HL-60 (cell line): ENCODE measurements at regions not wholly inside any gene's neighbourhood (a gene's known extent, or its start where the extent isn't known, plus 50 kb on each side); places are given as distances from the start of the nearest gene placed in this dataset.

Experiments used
- DNase-seq, 2 experiments: peaks; one replicate each; pipeline ENCODE4 v3.0.0-alpha.2; 2010 to 2020; ENCODE audit warnings: low read depth in 1 of 2, low spot score in 1 of 2
- H3K27ac ChIP-seq: fragments of 250-450 bp; sonication (Bioruptor Pico); replicated peaks from 2 replicates; pipeline ENCODE4 v1.5.1; 2020; ENCODE audit warnings: mild to moderate bottlenecking, moderate library complexity
- H3K27me3 ChIP-seq: fragments of 250-450 bp; sonication (Bioruptor Pico); 2 replicates; pipeline ENCODE4 v1.5.1; 2021; ENCODE audit warnings: mild to moderate bottlenecking, moderate library complexity; ENCODE audit not compliant: insufficient read depth, poor library complexity, severe bottlenecking
- H3K4me3 ChIP-seq: replicated peaks from 2 replicates; pipeline ENCODE4 v1.5.1; 2011; ENCODE audit warnings: mild to moderate bottlenecking, control low read depth, low read length; ENCODE audit not compliant: insufficient read depth
- CTCF ChIP-seq: IDR thresholded peaks from one replicate; pipeline ENCODE4 v1.5.1; 2011; ENCODE audit warnings: low read length, control low read depth, inconsistent platforms; ENCODE audit not compliant: insufficient read depth
- GABPA ChIP-seq: IDR thresholded peaks from 2 replicates; pipeline ENCODE4 v1.6.1; 2012; ENCODE audit warnings: low read depth
- POLR2AphosphoS5 ChIP-seq: IDR thresholded peaks from 2 replicates; pipeline ENCODE4 v1.6.1; 2012; ENCODE audit warnings: low read depth
- REST ChIP-seq: IDR thresholded peaks from 2 replicates; pipeline ENCODE4 v1.6.1; 2012; ENCODE audit warnings: low read depth; ENCODE audit not compliant: insufficient replicate concordance
- SPI1 ChIP-seq: IDR thresholded peaks from 2 replicates; pipeline ENCODE4 v1.6.1; 2012; ENCODE audit warnings: low read depth, mild to moderate bottlenecking, borderline replicate concordance

GRCh38 chr2:22822835-22823234 is 562.1 kb upstream of the KLHL29 start:
- H3K4me3 ChIP-seq: no peak overlapping the region
- TF ChIP-seq GABPA: no peak
- TF ChIP-seq REST: no peak
- no peak for TF ChIP-seq CTCF
- no peak for TF ChIP-seq SPI1
- TF ChIP-seq POLR2AphosphoS5: no peak
- no peaks in the 10 kb centered on the region for H3K27me3 ChIP-seq
- H3K27ac ChIP-seq: no peak overlapping the region
- no peak for DNase-seq

DNA sequence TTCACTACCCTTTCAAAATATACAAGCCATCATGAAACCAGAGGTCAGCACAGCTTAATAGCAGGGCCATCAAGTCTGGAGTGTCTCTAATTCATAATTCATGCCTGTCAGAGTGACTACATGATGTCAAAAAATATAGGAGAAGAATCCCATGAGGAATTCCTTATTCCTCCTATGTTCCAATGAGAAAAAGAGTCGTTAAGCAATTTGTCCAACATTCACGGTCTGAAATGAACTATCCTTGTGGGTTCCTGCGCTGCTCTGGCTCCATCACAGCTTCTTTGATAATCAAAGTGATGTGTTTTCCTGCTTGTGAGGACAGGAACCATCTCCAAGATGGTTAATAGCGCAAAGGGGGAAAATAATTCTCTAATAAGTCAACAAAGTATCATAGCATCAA is 560.4 kb upstream of the KLHL29 start:
- Histone ChIP-seq H3K4me3 (no peak overlapping the region), H3K27me3 (no peaks in the 10 kb centered on the region), H3K27ac (no peak overlapping the region)
- no peak for DNase-seq
- no peak for TF ChIP-seq CTCF
- TF ChIP-seq GABPA: no peak
- TF ChIP-seq REST: no peak
- TF ChIP-seq SPI1: no peak
- no peak for TF ChIP-seq POLR2AphosphoS5

DNA sequence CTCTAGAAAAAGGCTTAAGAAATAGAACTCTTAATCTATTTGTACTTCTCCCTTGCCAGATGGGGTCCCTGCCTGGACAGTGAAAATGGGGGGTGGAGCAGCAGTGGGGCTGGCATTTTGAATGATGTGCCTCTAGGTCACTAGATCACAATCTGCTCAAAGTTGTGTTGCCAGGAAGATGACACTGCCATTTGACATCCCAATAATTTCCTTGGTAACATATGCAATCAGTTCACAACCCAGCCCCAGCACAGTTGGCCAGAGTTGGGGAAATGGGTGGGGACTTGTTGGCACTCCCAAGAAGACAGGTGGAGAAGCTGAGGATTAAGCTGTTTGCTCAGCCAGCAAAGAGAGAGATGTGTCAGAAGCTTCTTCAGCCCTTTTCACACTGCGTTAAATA is 558.3 kb upstream of the KLHL29 start:
- H3K27me3 ChIP-seq: no peaks in the 10 kb centered on the region
- no peak for TF ChIP-seq SPI1
- no peak for TF ChIP-seq POLR2AphosphoS5
- TF ChIP-seq REST: no peak
- TF ChIP-seq GABPA: no peak
- TF ChIP-seq CTCF: no peak

More for the DNA sequence above, 558.3 kb upstream of the KLHL29 start:
- Histone ChIP-seq H3K4me3 (no peak overlapping the region), H3K27ac (no peak overlapping the region)
- no peak for DNase-seq
